Fibroblast of villous mesenchyme (primary cell): ENCODE measurements at regions not wholly inside any gene's neighbourhood (a gene's known extent, or its start where the extent isn't known, plus 50 kb on each side); places are given as distances from the start of the nearest gene placed in this dataset.

Source experiments
- DNase-seq: peaks from one replicate; pipeline ENCODE4 v3.0.0-alpha.2; 2010; ENCODE audit warnings: low read depth
- H3K4me3 ChIP-seq: 2 replicates; pipeline ENCODE4 v1.5.1; 2011; ENCODE audit warnings: low read depth, mild to moderate bottlenecking, low read length
- CTCF ChIP-seq: IDR thresholded peaks from 2 replicates; pipeline ENCODE4 v1.5.1; 2012; ENCODE audit warnings: low read depth, mild to moderate bottlenecking, low read length; ENCODE audit not compliant: insufficient read depth

GRCh38 chr5:83417884-83418283 is 53.7 kb upstream of the VCAN start:
- TF ChIP-seq CTCF = no peak

GRCh38 chr5:83418356-83419321 is 52.9 kb upstream of the VCAN start:
- no peak for TF ChIP-seq CTCF
- no peak overlapping the region for H3K4me3 ChIP-seq
- no peak for DNase-seq

More at GRCh38 chr5:83417884-83418283, 53.7 kb upstream of the VCAN start:
- H3K4me3 ChIP-seq = no peak overlapping the region
- no peak for DNase-seq
